Islet precursor cell (in vitro differentiated cells): ENCODE measurements at regions not wholly inside any gene's neighbourhood (a gene's known extent, or its start where the extent isn't known, plus 50 kb on each side); places are given as distances from the start of the nearest gene placed in this dataset.
"Not testable (repeated sequence)": the region's sequence is repeated elsewhere in the genome, so short reads cannot be mapped to it uniquely, and the experiment has no call there.

ENCODE experiments used
- DNase-seq: peaks from one replicate; pipeline ENCODE4 v3.0.0-alpha.2; 2018

- DNase-seq = no peak
These were observed 82.0 kb upstream of the ACSL1 start for GRCh38 chr4:184907810-184908209.

DNA sequence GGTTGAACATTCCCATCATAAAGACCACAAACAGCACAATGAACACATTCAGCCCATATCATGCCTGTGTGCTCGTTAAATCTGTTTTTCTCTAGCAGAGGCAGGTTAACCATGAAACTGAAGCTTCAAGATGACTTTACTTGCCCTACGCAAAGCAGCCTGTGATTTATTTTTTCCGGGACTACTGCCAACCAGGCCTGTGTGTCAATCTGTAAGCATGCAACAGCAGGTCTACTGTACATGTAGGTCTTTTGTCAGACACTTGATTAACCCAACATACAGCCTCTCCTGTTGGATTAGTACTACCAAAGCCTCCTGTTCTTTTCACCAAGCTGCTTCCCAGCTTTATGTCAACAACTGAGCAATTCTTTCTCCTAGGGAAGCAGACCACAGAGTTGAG is 85.5 kb upstream of the ACSL1 start:
- no peak for DNase-seq

DNA sequence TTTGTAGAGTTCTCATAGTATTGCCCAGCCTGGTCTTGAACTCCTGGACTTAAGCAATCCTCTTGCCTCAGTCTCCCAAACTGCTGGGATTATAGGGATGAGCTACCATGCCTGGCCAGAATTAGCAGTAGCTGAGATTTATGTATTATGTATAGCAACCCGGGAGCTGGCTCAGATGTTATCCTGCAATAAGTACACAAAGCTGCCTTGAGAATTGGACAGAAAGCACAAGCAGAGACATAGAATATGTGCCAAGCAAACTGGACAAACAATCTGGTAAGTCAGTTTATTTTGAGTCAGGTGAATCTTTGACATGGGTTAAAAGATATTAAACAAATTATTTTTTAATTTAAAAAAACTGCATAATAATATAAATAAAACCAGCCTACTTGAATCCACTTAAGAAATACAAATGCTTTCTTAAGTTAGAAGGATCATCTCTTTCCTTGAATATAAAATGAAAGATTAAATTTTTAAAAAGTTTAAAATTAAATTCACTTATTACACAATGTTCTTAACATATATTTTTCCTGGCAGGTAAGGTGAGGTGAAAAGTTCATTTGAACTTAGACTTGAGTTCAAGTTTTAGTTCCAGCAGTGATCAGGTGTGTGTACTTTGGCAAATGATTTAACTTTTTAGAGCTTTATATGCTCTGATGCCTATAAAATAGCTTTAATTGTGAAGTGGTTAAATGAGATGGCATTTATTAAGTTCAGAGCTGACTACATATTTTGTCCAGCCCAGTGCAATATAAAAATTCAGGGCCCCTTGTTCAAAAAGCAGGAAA is 87.8 kb upstream of the ACSL1 start:
- DNase-seq = no peak

- not testable (repeated sequence) for DNase-seq
These were observed 93.0 kb upstream of the ACSL1 start for GRCh38 chr4:184918799-184919198.

GRCh38 chr4:184921456-184921855 is 95.7 kb upstream of the ACSL1 start:
- DNase-seq = no peak

GRCh38 chr4:184922301-184922700 is 96.0 kb upstream of the HELT start:
- DNase-seq = no peak

- no peak for DNase-seq
These were observed 93.8 kb upstream of the HELT start for GRCh38 chr4:184924516-184924915.

- DNase-seq = no peak
These were observed 88.8 kb upstream of the HELT start for GRCh38 chr4:184929476-184929875.

DNA sequence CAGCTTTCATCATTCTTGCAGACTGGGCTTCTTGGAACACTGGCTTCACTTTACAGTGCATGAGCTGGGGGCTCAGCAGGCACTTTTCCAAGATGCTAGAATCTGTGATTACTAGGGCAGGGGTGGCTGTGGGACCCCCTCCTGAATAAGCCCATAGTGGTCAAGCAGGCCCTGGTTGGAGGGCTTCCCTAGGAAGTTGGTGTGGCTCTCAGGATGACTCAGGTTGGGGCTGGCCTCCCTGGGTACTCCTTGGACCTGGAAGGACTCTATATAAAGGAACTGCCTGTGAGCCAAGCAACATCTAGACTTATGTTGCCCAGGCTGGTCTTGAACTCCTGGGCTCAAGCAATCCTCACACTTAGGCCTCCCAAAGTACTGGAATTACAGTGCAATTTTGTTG is 88.3 kb upstream of the HELT start:
- no peak for DNase-seq

DNA sequence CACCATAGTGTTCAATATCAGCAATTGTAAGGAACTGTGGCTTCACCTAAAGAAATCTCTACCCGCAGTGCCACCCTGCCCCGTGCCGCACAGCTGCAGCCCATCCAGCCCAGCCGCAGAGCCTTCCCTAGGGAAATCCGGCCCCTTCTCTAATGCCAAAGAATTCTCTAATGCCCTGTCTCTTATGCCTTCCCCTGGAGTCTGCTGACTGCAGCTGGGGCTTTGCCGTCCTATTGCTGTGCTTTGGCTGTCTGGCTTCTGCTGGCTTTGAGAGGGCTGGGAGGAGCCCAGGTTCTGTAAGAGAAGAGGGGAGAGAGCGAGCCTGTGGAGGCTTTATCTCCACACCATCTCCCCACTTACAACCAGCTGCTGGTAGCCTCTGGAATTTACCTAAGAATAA is 85.9 kb upstream of the HELT start:
- peak; percentile 77 for DNase-seq

DNA sequence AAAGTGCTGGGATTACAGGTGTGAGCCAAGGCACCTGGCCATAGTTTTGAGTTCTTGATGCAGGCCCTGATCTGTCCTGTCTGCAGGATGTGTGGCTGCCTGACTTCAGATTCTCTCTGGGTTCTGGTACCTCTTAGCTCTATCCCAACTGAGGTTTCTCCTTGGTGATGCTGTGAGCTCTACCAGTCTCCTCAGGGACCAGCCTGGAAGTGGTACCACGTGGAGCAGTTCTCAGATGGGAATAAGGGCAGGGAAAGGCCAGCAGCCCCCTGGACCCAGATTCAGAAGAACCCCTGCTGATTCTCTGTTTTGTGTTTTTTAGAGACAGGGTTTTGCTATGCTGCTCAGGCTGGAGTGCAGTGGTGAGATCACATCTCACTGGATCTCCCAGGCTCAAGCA is 85.0 kb upstream of the HELT start:
- no peak for DNase-seq

DNA sequence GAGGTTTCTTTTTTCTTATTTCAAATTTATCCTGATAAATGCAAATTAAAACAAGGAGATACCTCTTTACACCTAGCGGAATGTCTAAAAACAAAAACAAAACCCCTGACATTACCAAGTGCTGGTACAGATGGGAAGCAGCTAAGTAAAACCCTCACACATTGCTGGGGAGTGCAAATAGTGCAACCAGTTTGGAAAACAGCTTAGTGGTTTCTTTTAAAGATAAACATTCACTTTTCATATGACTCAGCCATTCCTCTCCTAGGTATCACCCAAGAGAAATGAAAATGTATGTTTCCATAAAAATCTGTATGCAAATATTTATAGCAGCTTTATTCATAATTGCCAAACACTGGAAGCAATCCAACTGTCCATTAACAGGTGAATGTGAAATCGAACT is 84.1 kb upstream of the HELT start:
- no peak for DNase-seq

GRCh38 chr4:184934961-184935360 is 83.3 kb upstream of the HELT start:
- no peak for DNase-seq

DNA sequence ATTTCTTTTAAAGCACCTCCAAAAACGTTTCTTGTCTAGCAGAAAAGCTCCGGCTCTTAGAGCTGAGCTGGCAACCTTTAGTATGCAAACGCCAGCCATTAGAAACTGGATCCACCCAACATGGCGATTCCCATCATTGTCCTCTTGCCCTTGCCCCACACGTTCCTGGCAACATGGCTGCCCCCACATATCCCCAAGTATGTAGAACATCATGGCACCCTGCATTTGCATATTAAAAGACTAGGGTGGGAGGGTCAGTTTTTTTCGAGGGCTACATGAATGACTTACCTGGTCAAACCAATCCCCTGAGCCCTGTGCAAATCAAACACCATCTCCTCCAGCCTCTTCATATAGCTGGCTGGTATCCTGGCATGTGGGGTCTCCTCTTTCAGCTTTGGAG is 82.2 kb upstream of the HELT start:
- no peak for DNase-seq

- no peak for DNase-seq
These were observed 81.1 kb upstream of the HELT start for GRCh38 chr4:184937030-184937710.

DNA sequence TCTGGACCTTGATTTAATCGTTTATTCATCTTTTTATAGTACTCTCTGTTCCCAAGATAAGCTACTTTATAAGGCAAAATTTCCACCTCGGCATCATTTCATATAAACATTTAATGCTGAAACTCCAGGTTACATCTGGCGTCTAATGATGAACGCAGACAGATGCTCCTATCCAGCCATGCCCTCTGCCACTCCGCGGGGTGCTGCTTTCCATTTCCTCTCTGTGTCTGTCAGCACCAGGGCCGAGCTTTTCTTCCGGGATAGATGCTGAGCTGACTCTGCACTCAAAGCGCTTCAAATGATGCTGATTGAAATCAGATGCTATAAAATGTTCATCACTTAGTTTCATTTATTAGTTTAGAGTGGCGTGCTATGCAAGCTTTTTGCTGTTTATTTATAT is 80.5 kb upstream of the HELT start:
- no peak for DNase-seq

- DNase-seq = no peak
These were observed 79.4 kb upstream of the HELT start for GRCh38 chr4:184938871-184939270.

GRCh38 chr4:184939978-184940377 is 78.3 kb upstream of the HELT start:
- DNase-seq = no peak

- DNase-seq = no peak
These were observed 77.8 kb upstream of the HELT start for GRCh38 chr4:184940500-184940899.

DNA sequence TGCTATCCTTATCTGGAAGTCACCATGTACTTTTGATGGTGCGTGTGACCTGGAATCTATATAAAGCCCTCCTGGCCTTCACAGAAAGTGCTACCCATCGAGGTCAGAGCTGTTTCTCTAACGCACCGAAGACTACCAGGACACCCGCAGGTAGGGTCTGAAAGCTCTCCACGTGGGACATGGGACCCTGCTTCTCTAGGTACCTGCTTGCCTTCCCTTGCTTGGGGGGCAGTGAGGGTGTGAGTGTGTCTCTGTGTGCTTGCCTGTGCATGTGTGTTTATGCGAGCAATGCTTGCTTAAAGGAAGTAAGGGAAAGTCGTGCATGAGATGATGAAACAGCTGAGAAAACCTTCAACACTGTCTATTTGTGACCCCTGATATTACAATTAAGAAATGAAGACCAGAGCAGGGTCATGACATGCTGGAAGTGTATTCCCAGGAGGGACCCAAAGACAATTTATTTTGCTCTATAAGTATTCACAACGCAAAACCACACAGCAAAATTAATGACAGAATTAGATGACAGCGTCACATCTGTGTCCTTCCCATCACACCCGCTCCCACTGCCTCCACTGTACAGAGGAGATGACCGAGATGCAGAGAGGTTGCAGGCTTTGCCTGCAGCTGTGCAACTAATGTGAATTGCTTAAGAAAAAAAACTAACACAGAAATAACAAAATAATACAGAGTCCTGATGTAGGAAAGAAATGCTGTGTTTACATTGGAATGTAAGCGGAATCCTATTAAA is 76.4 kb upstream of the HELT start:
- no peak for DNase-seq

DNA sequence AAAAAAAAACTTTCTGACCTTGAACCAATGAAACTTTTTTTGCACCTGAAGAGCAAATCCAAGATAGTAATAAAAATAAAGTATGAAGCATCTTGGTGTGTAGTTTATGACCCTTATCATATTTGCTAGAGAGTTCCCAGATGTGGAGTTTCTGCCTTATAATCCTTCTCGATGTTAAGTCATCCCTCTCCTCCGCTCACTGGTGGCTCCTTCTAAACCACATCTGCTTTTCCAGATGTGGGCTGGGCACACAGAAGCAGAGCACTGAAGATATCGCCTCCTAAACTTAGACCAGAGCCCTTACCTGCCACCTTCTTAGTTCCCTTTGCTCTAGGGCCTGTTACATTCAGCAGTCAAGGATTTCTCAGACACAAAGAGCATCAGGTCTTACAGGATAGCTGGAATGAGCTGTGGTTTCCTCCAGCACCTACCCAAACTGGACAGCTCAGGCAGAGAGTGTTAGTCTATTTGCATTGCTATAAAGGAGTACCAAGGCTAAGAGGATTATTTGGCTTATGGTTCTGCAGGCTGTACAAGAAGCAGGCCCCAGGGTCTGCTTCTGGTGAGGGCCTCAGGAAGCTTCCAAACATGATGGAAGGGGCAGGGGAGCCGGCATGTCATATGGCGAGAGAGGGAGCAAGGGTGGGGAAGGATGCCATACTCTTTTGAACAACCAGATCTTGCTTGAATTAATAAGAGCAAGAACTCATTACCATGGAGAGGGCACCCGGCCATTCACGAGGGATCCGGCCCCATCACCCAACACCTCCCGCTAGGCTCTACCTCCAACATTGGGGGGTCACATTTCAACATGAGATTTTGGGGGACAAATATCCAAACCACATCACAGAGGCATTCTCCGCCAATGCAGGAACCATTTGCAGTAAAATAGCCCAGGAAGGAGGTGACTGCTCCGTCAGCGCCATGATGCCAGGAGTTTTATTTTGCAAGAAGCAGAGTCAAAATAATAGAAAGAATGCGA is 75.6 kb upstream of the HELT start:
- DNase-seq = no peak

DNA sequence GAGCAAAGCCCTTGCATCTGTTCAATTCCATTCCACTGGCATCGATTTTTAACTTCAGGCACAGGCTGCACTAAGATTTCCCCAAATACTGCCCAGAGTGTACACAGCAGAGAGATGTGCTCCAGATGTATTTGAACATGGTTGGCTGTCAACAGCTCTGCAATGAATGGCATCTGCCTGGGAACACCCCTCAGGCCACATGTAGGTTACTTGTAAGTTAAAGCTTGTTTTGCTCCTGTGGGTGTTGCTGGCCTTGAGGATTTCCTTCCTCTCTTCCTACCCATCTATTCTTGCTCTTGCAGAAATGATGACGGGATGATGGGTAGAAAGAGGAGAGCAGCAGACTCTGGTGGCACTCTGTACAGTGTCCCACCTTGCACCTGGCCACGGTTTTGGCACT is 69.3 kb upstream of the HELT start:
- DNase-seq = no peak
